CD4-positive, alpha-beta T cell (primary cell): ENCODE measurements at regions not wholly inside any gene's neighbourhood (a gene's known extent, or its start where the extent isn't known, plus 50 kb on each side); places are given as distances from the start of the nearest gene placed in this dataset.

Source experiments
- ATAC-seq: fragments of 200-7000 bp; cut with Tn5 transposase; one replicate; pipeline ENCODE4 v1.10.0; 2022; ENCODE audit warnings: mild to moderate bottlenecking; ENCODE audit not compliant: poor library complexity
- CTCF ChIA-PET: fragments of 350-600 bp; sonication (Branson Sonifier 250); formaldehyde crosslinking; loops from one replicate; lab custom pipeline; 2021; ENCODE audit warnings: antibody characterized with exemption, inconsistent platforms; lab: Charles Lee
- POLR2A ChIA-PET: fragments of 350-600 bp; sonication (Branson Sonifier 250); formaldehyde crosslinking; loops from one replicate; lab custom pipeline; 2021; ENCODE audit warnings: antibody characterized with exemption, inconsistent platforms; lab: Charles Lee
- DNase-seq, 14 experiments: peaks; one replicate each; pipeline ENCODE4 v3.0.0-alpha.2; 2013 to 2020; ENCODE audit warnings: mixed read lengths in 2 of 14
- H3K27ac ChIP-seq, 2 donors: one replicate each; pipeline versions ENCODE4 v1.5.1 to v1.7.0; 2013; ENCODE audit warnings: low read length in 2 of 2, low read depth in 1 of 2, mild to moderate bottlenecking in 1 of 2
- H3K27me3 ChIP-seq, 2 experiments: 1 replicate in 1 of 2; 2 replicates in 1 of 2; pipeline versions ENCODE4 v1.6.1 to v1.7.0; 2013; ENCODE audit warnings: low read length in 2 of 2, control low read depth in 1 of 2, mild to moderate bottlenecking in 1 of 2, moderate library complexity in 1 of 2; ENCODE audit not compliant: insufficient read depth in 2 of 2, control insufficient read depth in 1 of 2
- H3K36me3 ChIP-seq: one replicate; pipeline ENCODE4 v1.6.1; 2013; ENCODE audit warnings: low read length, control low read depth; ENCODE audit not compliant: insufficient read depth
- H3K4me1 ChIP-seq: one replicate; pipeline ENCODE4 v1.6.1; 2013; ENCODE audit warnings: low read length, control low read depth; ENCODE audit not compliant: insufficient read depth
- H3K4me3 ChIP-seq: one replicate; pipeline ENCODE4 v1.5.1; 2013; ENCODE audit warnings: mild to moderate bottlenecking, low read length, moderate library complexity
- H3K9me3 ChIP-seq, 2 experiments: 1 replicate in 1 of 2; 2 replicates in 1 of 2; pipeline versions ENCODE4 v1.6.1 to v1.7.0; 2013; ENCODE audit warnings: low read length in 2 of 2, mild to moderate bottlenecking in 2 of 2, control low read depth in 1 of 2, moderate library complexity in 1 of 2; ENCODE audit not compliant: control insufficient read depth in 1 of 2, insufficient read depth in 1 of 2
- H3K27ac Mint-ChIP-seq: one replicate; pipeline ENCODE4 v1.8.0; 2020; ENCODE audit warnings: mixed read lengths
- H3K27me3 Mint-ChIP-seq: one replicate; pipeline ENCODE4 v1.8.0; 2021; ENCODE audit warnings: mixed read lengths
- H3K36me3 Mint-ChIP-seq: one replicate; pipeline ENCODE4 v1.8.0; 2021; ENCODE audit warnings: low read depth, mixed read lengths
- H3K4me1 Mint-ChIP-seq: one replicate; pipeline ENCODE4 v1.8.0; 2021; ENCODE audit warnings: low read depth, mixed read lengths
- H3K4me3 Mint-ChIP-seq: one replicate; pipeline ENCODE4 v1.8.0; 2020; ENCODE audit warnings: mild to moderate bottlenecking, mixed read lengths
- H3K9me3 Mint-ChIP-seq: one replicate; pipeline ENCODE4 v1.8.0; 2020; ENCODE audit warnings: mixed read lengths
- CTCF ChIP-seq: fragments of 200-600 bp; IDR thresholded peaks from one replicate; pipeline ENCODE4 v1.8.0; 2022; ENCODE audit warnings: antibody characterized with exemption, mild to moderate bottlenecking
- intact Hi-C, 2 experiments: fragments of 100-400 bp; cut with DNase I in 1 of 2; cut with micrococcal nuclease in 1 of 2; formaldehyde crosslinking; loops; one replicate each; pipeline versions ENCODE4 v1.15.1 to v1.9.0; 2023 to 2025; cut with DNase I, micrococcal nuclease

- H3K4me3 Mint-ChIP-seq: no peak overlapping the region
These were observed 236.7 kb downstream of the FAT4 start for GRCh38 chr4:125551466-125551865.

GRCh38 chr4:125551967-125552366, 237.2 kb downstream of the FAT4 start:
- H3K27me3 ChIP-seq: no peaks in the 10 kb centered on the region
- peaks cover 3% of the 10 kb centered on the region for H3K9me3 Mint-ChIP-seq
- ATAC-seq (no peak), DNase-seq (no peak)
- no peaks in the 10 kb centered on the region for H3K27me3 Mint-ChIP-seq
- no peaks in the 10 kb centered on the region for H3K36me3 Mint-ChIP-seq
- no peak overlapping the region for H3K27ac ChIP-seq
- H3K36me3 ChIP-seq: no peaks in the 10 kb centered on the region
- H3K4me3 ChIP-seq: no peak overlapping the region
- no peak overlapping the region for H3K4me3 Mint-ChIP-seq
- intact Hi-C loops: no loop called here
- H3K27ac Mint-ChIP-seq: no peak overlapping the region
- ChIA-PET POLR2A (no interaction called here), CTCF (no interaction called here)
- H3K4me1 Mint-ChIP-seq: no peaks in the 10 kb centered on the region
- TF ChIP-seq CTCF: no peak
- no peaks in the 10 kb centered on the region for H3K4me1 ChIP-seq
- peaks cover 0 to 4% of the 10 kb centered on the region in 2 experiments for H3K9me3 ChIP-seq

More at GRCh38 chr4:125551466-125551865, 236.7 kb downstream of the FAT4 start:
- no peaks in the 10 kb centered on the region for H3K27me3 ChIP-seq
- DNase-seq (no peak), ATAC-seq (no peak)
- H3K27ac Mint-ChIP-seq: no peak overlapping the region
- H3K27ac ChIP-seq: no peak overlapping the region
- no peak overlapping the region for H3K4me3 ChIP-seq
- no peaks in the 10 kb centered on the region for H3K4me1 ChIP-seq
- peaks cover 0 to 6% of the 10 kb centered on the region in 2 experiments for H3K9me3 ChIP-seq
- no peak for TF ChIP-seq CTCF
- H3K36me3 ChIP-seq: no peaks in the 10 kb centered on the region
- peaks cover 3% of the 10 kb centered on the region for H3K9me3 Mint-ChIP-seq
- ChIA-PET CTCF (no interaction called here), POLR2A (no interaction called here)
- H3K36me3 Mint-ChIP-seq: no peaks in the 10 kb centered on the region
- no peaks in the 10 kb centered on the region for H3K27me3 Mint-ChIP-seq
- intact Hi-C loops: no loop called here
- no peaks in the 10 kb centered on the region for H3K4me1 Mint-ChIP-seq

DNA sequence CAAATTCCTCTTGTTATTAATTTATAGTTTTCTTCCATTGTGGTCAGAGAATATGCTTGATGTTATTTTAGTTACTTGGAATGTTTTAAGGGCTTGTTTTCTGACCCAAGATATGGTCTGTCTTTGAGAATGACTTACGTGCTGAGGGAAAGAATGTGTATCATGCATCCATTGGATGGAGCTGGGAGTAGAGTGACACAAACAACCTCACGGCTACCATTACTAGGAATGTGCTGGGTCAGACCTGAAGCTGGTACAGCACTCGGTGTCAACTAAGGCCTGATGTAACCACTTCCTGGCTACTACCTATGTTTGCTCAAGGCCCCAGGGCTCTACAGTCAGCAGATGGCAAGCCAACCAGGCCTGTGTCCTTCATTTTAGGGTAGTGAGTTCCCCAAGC, 257.8 kb downstream of the FAT4 start:
- Histone ChIP-seq H3K4me1 (no peaks in the 10 kb centered on the region), H3K27ac (no peak overlapping the region), H3K36me3 (no peaks in the 10 kb centered on the region), H3K4me3 (no peak overlapping the region), H3K9me3 (peaks cover 0 to 4% of the 10 kb centered on the region in 2 experiments), H3K27me3 (no peaks in the 10 kb centered on the region)
- CTCF ChIA-PET: no interaction called here
- no peaks in the 10 kb centered on the region for H3K4me1 Mint-ChIP-seq
- POLR2A ChIA-PET: no interaction called here
- intact Hi-C loops: no loop called here
- H3K27me3 Mint-ChIP-seq: no peaks in the 10 kb centered on the region
- H3K4me3 Mint-ChIP-seq: no peak overlapping the region
- no peaks in the 10 kb centered on the region for H3K36me3 Mint-ChIP-seq
- ATAC-seq (no peak), DNase-seq (no peak)
- peaks cover 2% of the 10 kb centered on the region for H3K9me3 Mint-ChIP-seq
- H3K27ac Mint-ChIP-seq: no peak overlapping the region
- no peak for TF ChIP-seq CTCF
